HG03469 (cell line): ENCODE measurements at regions not wholly inside any gene's neighbourhood (a gene's known extent, or its start where the extent isn't known, plus 50 kb on each side); places are given as distances from the start of the nearest gene placed in this dataset.
"Not testable (repeated sequence)": the region's sequence is repeated elsewhere in the genome, so short reads cannot be mapped to it uniquely, and the experiment has no call there.

Source experiments
- ATAC-seq: cut with Tn5 transposase; IDR thresholded peaks from one replicate; pipeline ENCODE4 v1.9.1; 2021; ENCODE audit warnings: mild to moderate bottlenecking, moderate library complexity, moderate number of reproducible peaks; ENCODE audit not compliant: unreplicated experiment

DNA sequence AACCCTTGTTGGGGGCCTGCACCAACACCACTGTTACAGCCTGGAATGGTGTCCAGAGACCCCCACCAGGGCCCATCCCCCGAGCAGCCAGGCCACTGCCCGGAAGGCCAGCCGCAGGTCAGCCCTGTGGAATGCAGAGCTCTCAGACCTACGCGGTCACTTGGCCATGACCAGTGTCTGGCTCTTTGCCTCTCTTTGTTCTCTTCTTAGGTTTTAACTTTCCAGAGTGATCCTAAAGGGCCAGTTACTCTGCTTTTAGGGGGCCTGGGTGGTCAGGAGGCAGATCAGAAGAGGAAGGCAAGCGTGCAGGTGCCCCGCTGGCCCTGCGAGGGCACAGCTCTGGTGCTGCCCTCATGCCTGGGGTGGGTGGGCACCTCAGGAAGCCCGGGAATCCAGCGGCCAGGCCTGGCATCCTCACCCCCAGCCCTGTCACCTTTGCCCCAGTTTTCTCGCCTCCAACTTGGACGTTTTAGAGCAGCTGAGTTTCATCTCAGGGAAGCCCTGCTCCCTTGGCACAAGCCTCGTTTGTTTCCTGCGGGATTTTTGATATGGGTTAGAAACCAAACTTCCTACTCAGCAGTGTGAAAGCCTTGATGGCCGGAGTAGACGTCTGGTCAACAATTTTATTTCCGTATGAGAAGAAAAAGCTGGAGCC is 62.5 kb upstream of the CHST15 start:
- ATAC-seq, result no peak

DNA sequence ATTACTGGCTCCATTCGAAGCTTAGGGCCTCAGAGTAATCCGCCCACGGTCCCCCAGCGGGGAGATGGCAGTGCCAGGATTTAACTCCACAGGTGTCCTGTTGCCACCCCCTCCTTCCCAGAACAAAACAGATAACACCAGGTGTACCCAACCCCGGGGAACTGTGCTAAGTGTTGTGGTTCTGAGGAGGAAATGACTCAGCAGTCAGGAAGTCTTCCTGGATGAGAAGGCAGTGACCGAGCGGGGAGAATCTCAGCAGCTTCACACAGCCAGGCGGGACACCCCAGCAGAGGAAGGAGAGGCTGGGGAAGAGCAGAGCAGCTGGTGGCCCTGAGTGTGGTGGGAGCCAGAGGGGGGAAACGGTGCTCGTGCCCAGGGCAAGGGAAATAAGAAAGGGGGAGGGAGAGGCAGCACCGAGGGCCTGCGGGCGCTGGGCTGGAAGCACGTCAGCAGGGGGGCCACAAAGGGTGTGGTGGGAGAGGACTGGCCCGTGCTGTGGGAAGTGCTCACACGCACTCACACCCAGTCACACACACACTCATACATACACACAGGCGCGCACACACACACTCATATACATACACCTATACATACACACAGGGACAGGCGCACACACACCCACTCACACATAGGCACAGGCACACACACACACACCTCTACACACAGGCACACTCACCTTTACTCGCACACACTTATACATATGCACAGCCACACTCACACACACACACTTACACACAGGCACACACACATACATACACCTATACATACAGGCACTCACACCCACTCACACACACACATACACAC is 59.8 kb upstream of the CHST15 start:
- ATAC-seq, result peak; percentile 69

DNA sequence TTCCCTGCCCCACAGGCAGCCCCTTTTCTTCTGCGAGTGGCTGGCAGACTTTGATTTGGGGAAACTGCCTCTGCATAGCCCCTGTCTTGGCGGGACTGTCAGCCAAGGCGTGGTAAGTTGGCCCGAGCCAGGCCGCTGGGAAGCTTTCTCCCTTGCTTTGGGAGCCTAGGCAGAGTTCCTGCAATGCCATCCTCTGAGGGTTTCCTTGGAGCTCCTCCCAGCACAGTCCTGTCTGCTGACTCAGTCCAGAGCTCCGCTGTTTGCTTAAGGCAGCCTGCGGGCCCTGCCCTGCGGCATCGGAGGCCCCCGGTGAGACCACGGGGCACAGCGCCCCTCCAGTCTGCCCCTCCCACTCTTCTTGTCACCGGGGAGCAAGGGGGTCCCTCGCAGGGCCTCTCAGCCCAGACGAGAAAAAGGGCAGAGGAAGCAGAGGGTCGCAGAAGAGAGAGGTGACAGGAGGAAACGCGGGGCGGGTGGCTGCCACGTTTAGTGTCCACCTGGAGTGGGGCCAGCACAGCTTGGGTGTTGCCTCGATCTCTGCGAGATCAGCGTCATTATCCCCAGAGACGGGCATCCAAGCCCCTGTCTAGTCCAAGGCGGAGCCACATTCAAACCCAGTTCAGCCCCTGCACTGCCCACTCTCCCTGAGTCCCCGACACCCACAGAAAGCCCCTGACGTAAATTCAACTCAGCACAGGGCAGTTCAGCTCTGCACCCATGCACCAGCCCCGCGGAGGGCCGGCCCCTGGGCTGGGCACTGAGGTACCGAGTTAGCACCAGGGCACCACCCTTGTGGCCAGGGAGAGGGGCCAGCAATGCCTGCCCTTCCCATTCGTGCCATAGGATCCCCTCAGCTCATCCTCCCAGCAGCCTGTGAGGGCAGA is 59.0 kb upstream of the CHST15 start:
- no peak for ATAC-seq

DNA sequence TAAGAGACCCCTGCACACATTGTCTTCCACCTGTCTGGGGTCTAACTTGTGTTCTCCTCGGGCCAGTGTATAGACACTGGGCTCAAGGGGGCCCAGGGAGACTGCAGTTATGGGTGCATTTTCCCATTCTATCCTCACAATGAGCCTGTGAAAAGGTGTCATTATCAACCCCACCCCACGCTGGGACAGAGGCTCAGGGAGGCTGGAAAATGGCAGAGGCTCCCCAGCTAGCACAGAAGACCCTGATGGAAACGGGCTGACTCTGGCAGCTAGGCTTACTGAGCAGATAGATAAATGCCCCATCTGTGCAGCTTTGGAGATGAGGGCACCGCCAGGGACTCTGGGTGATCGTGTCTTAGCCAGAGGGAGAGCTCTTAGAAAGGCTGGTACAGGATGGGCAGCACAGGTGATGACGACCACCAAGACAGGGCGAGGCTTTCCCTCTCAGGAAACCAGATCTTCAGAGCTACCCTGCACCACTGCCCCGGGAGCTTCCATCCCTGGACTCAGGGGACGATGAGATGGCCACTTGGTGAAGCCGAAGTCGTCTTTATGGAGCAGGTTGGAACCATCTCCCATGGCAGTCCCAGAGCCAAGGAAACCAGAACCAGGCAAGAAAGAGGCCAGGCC is 58.2 kb upstream of the CHST15 start:
- ATAC-seq, result no peak

DNA sequence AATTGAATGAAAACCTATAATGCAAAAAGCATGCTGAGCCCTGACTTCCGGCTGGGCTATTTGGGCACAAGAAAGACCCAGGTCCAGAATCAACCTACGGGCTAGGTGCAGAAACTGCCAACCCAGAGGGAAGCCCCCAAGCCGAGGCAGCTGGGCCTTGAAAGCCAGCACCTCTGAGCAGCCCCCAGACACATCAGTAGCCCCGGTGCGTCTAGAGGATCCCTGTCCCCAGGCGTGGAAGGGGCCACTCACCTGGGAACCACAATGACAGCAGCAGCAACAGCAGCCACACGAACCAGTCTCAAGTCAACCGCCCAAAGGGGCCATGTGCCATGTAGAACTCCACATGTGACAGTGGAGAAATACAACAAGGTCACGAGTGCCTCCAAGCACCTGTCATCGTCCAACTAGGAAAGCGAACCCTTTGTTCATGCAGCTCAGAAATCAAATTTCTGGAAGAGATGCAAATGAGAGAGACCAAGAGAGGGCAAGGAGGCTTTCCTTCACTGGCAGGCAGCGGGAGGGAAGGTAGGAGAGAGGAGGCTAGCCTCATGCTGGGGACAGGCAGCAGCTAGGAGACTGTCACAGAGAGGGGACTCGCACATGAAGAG is 57.5 kb upstream of the CHST15 start:
- no peak for ATAC-seq

DNA sequence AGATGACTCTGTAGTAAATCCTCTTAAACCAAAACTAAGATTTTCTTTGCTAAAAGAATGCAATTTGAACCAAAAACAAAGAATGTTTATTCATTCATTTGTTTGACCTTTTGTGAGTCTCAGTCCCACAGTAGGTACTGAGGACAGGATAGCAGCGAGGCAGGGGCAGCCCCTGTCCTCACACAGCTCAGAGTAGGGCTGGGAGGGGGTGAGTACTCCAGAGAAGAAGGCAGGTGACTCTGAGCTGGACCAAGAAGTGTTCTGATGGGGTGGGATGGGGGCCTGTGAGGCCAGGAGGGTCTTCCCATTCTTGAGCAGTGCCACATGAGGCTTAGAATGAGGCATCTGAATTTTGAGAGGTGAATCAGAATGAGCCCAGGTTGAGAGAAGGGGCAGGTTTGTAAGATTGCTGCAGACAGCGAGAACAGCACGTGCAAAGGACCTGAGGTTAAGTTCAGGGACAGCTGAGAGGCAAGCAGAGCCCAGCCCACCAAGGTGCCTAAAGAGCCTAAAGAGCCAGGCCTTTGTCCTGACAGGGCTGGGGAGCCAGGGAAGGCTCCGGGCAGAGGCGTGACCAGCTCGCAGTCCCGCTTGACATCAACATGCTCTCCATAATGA is 56.9 kb upstream of the CHST15 start:
- no peak for ATAC-seq

DNA sequence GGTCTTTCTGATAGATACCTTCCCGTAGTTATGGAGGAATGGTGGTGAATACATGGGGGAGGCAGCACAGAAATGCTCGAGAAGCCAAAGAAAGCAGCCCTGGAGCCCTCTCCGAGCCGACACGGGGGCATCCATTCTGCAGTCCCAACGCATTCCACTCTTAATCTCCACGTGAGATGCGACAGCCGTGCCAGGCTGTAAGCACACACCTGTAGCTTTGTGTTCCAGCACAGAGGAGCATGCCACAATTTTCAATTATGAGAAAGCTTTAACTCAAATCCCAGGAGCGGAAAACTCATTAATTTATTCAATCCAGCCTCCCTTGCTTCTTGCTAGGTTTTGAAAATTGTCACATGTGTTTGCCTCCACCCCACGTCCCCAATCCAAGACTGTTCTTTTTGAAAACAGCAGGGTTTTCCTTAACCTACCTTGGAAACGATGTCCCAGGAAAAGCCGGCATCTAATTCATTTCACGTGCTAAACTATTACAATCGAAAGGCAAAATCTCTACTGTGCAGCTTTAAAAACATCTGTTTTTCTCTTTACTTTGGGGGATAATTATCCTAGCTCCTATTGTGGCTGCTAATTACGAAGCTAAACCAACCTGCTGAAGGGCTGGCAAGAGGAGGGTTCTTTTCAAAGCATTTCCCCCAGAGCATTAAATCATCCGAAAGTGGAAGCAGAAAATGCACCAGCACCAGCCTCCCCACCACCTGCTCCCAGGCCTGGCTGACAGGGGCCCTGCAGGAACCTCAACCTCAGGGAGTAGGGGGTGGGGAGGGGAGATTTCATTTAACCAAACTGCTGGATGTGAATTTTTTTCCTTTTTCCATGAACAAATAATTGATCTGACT is 56.0 kb upstream of the CHST15 start:
- no peak for ATAC-seq

DNA sequence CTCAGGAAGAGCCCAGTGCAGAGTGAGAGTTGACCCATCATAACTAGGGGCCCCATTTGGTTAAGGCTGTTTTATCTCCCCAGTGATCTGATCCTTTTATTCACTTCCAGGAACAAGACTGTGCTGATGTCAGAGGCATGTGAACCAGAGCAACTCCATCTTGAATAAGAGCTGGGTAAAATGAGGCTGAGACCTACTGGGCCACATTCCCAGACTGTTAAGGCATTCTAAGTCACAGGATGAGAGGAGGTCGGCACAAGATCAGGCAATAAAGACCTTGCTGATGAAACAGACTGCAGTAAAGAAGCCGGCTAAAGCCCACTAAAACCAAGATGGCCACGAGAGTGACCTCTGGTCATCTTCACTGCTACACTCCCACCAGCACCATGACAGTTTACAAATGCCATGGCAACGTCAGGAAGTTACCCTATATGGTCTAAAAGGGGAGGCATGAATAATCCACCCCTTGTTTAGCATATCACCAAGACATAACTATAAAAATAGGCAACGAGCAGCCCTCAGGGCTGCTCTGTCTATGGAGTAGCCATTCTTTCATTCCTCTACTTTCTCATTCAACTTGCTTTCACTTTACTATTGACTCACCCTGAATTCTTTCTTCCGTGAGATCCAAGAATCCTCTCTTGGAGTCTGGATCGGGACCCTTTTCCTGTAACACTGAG is 55.3 kb upstream of the CHST15 start:
- ATAC-seq, result not testable (repeated sequence)

DNA sequence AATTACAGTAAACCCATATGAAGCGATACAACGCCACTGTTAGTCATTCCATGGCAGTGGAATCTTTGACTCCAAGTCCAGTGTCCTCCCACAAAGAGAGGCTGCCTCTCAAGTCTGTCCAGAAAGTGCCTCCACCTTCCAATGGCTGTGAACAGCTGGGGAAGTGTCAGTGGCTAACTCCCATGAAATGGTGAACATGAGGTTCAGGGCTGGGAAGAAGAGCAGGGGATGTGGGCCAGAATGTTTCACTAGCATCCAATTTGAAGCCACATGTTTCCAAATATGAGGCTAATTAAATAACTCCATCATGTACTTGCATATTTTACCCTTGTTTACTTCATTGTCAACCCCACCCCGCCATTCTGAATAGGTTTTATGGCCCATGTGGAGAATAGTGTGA is 53.1 kb upstream of the CHST15 start:
- no peak for ATAC-seq

DNA sequence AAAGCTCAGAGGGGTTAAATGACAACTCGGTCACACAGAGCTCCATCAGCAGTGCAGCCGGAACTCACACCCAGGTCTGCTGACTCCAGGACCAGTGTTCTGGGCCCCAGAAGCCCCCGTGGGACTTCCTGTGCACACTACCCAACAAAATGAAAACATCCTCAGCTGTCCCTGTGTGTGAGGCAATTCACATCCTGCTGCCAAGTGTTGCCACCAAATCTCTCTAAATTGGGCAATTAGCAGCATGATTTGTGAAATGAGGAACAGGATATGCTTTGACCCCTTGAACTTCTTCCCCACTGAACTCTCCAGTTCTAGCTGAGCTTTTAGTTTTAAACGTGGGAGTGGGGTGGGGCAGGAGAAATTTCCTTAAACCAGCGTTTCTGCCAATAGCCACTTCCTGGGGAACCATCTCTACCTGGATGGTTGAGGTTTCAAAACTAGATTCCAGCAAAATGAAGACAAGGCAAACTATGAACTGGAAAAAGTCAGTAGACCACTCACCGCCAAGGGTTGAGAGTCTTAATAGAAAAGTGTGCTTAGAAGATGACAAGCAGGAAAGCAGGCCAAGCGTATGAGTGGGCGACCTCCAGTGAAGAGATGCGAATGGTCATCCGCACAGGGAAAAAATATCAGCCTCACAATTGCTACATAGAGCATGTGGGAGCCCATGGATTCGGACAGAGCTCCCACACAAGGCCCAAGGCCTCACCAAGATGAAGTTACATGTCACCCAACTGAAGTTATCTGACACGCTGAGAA is 51.9 kb upstream of the CHST15 start:
- ATAC-seq, result no peak

DNA sequence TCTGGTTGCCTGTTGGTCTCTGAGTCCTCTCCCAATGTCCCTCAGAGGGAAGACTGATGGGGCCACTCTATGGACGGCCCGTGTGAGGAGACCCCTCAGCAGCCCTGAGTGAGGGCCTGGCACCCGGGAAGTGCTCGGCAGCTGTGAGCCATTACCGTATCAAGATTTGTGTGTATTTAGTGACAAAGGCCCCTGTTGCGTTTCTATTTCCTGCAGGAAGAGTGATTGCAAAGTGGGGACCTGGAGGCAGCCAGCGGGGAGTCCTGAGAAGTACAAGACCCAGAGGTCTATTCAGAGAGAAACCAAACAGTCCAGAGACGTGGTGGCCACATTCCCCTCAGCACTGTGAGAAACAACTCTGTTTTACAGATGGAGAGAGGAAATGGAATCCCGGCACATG is 51.1 kb upstream of the CHST15 start:
- ATAC-seq, result no peak

DNA sequence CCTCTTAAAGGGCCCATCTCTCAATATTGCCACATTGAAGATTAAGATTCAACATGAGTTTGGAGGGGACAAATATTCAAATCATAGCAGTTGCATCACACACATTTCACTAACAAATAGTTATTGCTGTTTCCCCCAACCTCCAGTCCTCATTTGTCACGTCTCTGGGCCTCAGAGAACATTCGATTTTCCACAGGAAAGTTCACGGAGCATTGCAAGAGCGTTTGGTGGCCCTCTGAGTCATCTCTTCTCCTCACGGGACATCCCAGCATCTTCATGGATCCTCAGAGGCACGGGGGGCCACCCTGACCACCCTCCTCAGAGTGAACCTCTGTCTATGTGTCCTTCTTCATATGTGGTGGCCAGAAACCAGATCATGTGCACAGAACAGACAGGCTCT is 50.3 kb upstream of the CHST15 start:
- ATAC-seq, result no peak
